ENCODE measurements at regions not wholly inside any gene's neighbourhood (a gene's known extent, or its start where the extent isn't known, plus 50 kb on each side); places are given as distances from the start of the nearest gene placed in this dataset.
"Not testable (repeated sequence)": the region's sequence is repeated elsewhere in the genome, so short reads cannot be mapped to it uniquely, and the experiment has no call there.

DNA sequence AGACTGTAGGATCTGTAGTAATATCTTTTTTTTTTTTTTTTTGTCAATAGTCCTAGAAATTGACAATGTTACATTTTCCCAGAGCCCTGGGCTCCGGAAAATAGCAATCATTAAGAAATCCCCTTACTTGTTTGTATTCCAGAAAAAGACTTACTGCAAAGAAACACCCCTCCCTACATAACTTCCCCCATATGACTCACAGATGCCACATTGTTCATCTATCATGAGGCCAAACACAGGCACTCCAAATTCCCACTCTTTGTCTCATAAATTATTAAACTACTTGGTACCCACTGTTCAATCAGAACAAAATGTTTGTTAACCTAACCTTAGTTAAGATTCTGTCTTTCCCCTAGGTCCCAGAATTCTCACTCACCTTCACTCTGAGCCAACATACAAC lies 53.5 kb downstream of the TEX51 start:
- Mint-ChIP-seq H3K27ac (no peak overlapping the region), H3K27me3 (ENCODE audit: low read depth) (peaks cover 34% of the 10 kb centered on the region), H3K36me3 (no peaks in the 10 kb centered on the region), H3K9me3 (peaks cover 6% of the 10 kb centered on the region), H3K4me3 (no peak overlapping the region), H3K4me1 (no peaks in the 10 kb centered on the region)
- DNase-seq (ENCODE audit: low spot score in 2 of 2, unreplicated experiment in 2 of 2) = no peak
- TF ChIP-seq, protein P1, sequence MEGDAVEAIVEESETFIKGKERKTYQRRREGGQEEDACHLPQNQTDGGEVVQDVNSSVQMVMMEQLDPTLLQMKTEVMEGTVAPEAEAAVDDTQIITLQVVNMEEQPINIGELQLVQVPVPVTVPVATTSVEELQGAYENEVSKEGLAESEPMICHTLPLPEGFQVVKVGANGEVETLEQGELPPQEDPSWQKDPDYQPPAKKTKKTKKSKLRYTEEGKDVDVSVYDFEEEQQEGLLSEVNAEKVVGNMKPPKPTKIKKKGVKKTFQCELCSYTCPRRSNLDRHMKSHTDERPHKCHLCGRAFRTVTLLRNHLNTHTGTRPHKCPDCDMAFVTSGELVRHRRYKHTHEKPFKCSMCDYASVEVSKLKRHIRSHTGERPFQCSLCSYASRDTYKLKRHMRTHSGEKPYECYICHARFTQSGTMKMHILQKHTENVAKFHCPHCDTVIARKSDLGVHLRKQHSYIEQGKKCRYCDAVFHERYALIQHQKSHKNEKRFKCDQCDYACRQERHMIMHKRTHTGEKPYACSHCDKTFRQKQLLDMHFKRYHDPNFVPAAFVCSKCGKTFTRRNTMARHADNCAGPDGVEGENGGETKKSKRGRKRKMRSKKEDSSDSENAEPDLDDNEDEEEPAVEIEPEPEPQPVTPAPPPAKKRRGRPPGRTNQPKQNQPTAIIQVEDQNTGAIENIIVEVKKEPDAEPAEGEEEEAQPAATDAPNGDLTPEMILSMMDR (IDR thresholded peaks at IDR 0.05; ENCODE audit: unreplicated experiment) = no peak

DNA sequence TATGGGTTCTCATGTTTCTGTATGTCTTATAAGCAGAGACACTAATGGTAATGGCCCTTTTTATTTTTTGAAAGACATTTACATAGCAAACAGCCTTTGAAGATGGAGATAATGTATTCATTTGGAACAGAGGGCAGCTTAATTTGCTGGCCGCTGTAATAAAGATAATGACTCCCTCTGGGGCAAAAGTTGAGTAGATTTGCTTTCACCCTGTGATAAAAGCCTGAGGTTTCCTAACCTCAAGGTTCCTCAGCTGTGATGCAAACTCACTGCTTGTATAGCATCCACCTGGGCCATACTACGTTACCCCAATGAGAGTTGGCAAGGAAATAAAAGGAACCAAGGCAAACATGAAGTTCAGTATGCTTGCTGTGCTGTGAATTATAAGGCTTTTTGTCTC lies 54.8 kb downstream of the TEX51 start:
- TF ChIP-seq, protein P1 (IDR thresholded peaks at IDR 0.05; ENCODE audit: unreplicated experiment) = no peak
- Mint-ChIP-seq H3K4me1 (no peaks in the 10 kb centered on the region), H3K27me3 (ENCODE audit: low read depth) (peaks cover 29% of the 10 kb centered on the region), H3K27ac (no peak overlapping the region), H3K36me3 (no peaks in the 10 kb centered on the region), H3K4me3 (no peak overlapping the region), H3K9me3 (peaks cover 6% of the 10 kb centered on the region)
- DNase-seq (ENCODE audit: low spot score in 2 of 2, unreplicated experiment in 2 of 2) = no peak

DNA sequence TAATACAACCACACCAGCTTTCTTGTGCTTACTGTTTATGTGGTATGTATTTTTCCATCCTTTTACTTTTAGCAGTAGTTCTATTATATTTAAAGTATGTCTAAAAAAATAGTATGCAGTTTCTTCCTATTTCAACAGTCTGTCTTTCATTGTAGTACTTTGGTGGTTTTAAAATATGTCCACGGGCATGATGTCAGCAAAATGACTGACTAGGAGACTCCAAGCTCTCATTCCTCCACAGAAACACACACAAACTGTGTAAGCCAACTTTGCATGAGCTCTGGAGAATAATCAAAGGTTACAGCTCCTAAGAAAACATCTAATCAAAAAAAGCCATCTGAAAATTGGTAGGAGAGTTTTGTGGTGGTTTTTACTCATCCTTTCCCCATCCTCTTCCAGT lies 56.1 kb downstream of the TEX51 start:
- TF ChIP-seq, protein P1 (IDR thresholded peaks at IDR 0.05; ENCODE audit: unreplicated experiment) = no peak
- H3K27ac Mint-ChIP-seq = no peak overlapping the region
- no peaks in the 10 kb centered on the region for H3K4me1 Mint-ChIP-seq
- no peak for DNase-seq (ENCODE audit: low spot score in 2 of 2, unreplicated experiment in 2 of 2)
- no peaks in the 10 kb centered on the region for H3K36me3 Mint-ChIP-seq
- H3K4me3 Mint-ChIP-seq = no peak overlapping the region
- peaks cover 25% of the 10 kb centered on the region for H3K27me3 Mint-ChIP-seq (ENCODE audit: low read depth)
- H3K9me3 Mint-ChIP-seq = peaks cover 17% of the 10 kb centered on the region

DNA sequence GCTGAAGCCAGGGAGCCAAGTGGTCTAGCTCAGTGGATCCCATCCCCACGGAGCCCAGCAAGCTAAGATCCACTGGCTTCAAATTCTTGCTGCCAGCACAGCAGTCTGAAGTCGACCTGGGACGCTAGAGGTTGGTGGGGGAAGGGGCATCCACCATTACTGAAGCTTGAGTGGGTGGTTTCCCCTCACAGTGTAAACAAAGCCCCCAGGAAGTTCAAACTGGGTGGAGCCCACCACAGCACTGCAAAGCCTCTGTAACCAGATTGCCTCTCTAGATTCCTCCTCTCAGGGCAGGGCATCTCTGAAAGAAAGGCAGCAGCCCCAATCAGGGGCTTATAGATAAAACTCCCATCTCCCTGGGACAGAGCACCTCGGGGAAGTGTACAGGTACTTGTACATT lies 58.1 kb downstream of the TEX51 start:
- not testable (repeated sequence) for H3K27ac Mint-ChIP-seq; H3K4me1 Mint-ChIP-seq; H3K4me3 Mint-ChIP-seq; H3K36me3 Mint-ChIP-seq; DNase-seq (ENCODE audit: low spot score in 2 of 2, unreplicated experiment in 2 of 2)
- Mint-ChIP-seq H3K9me3 (peaks cover 30% of the 10 kb centered on the region), H3K27me3 (ENCODE audit: low read depth) (peaks cover 23% of the 10 kb centered on the region)

DNA sequence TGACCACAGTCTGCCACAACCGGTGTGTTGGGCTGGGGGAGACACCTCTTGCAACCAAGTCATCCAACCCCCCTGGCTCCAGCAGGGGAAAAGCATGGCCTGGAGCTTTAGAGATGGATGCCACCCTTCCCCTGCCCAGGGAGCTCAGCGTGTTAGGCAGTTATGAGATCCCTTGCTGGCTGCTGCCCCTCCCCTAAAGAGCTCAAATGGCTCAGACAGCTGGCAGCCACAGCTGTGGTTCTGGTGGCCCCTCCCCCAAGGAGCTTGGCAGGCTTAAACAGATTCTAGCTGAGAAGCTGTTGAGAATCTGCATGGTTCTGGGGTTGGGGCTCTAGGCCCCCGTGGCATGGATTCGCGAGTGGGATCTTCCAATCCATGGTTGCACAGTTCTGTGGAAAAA lies 64.7 kb downstream of the TEX51 start:
- H3K36me3 Mint-ChIP-seq = no peaks in the 10 kb centered on the region
- TF ChIP-seq, protein P1 (IDR thresholded peaks at IDR 0.05; ENCODE audit: unreplicated experiment) = no peak
- no peak overlapping the region for H3K4me3 Mint-ChIP-seq
- H3K27ac Mint-ChIP-seq = no peak overlapping the region
- H3K9me3 Mint-ChIP-seq = peaks cover 41% of the 10 kb centered on the region
- H3K4me1 Mint-ChIP-seq = no peaks in the 10 kb centered on the region
- DNase-seq (ENCODE audit: low spot score in 2 of 2, unreplicated experiment in 2 of 2) = no peak
- peaks cover 32% of the 10 kb centered on the region for H3K27me3 Mint-ChIP-seq (ENCODE audit: low read depth)

DNA sequence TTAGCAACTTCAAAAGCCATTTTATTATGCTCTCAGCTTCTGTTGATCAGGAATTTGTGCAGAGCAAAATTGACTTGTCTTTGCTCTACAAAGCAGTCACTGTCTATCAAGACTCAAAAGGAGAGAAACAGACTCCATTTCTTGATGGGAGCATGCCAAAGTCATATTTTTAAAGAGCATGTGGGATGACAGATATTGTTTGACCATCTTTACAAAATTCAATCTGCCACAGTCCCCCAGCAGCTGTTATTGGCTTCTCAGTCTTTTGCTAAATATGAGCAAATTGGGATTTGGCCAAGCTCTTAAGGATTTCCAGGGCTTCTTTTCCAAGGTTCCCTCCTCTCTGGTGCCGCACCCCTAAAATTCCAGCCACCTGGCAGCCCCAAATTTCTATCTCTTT lies 67.9 kb downstream of the TEX51 start:
- DNase-seq (ENCODE audit: low spot score in 2 of 2, unreplicated experiment in 2 of 2) = no peak
- Mint-ChIP-seq H3K27me3 (ENCODE audit: low read depth) (peaks cover 56% of the 10 kb centered on the region), H3K4me3 (no peak overlapping the region), H3K4me1 (peaks cover 4% of the 10 kb centered on the region), H3K36me3 (no peaks in the 10 kb centered on the region), H3K27ac (no peak overlapping the region), H3K9me3 (peaks cover 18% of the 10 kb centered on the region)
- TF ChIP-seq, protein P1 (IDR thresholded peaks at IDR 0.05; ENCODE audit: unreplicated experiment) = no peak

All from mesothelial cell of epicardium (in vitro differentiated cells).